ENCODE measurements at regions not wholly inside any gene's neighbourhood (a gene's known extent, or its start where the extent isn't known, plus 50 kb on each side); places are given as distances from the start of the nearest gene placed in this dataset.

- TF ChIP-seq TEAD4 (IDR thresholded peaks at IDR 0.05): no peak
- no peak for TF ChIP-seq YY1 (IDR thresholded peaks at IDR 0.05; ENCODE audit: low read depth)
- no peak for TF ChIP-seq FOXM1 (IDR thresholded peaks at IDR 0.05; ENCODE audit: borderline replicate concordance, low read depth)
- TF ChIP-seq CREB1 (IDR thresholded peaks at IDR 0.05; ENCODE audit: low read depth): no peak
- no peak for TF ChIP-seq EP300 (IDR thresholded peaks at IDR 0.05; ENCODE audit: borderline replicate concordance)
- TF ChIP-seq REST (IDR thresholded peaks at IDR 0.05; ENCODE audit: low read depth): no peak
- no peak for TF ChIP-seq MAX (IDR thresholded peaks at IDR 0.05)
- TF ChIP-seq ZBTB7A (IDR thresholded peaks at IDR 0.05; ENCODE audit: low read depth): no peak
These were observed 353.8 kb downstream of the NFIB start for GRCh38 chr9:13960011-13960765.

- TF ChIP-seq CREB1 (IDR thresholded peaks at IDR 0.05; ENCODE audit: low read depth) (no peak), EP300 (IDR thresholded peaks at IDR 0.05; ENCODE audit: borderline replicate concordance) (no peak), TEAD4 (IDR thresholded peaks at IDR 0.05) (no peak), EGR1 (IDR thresholded peaks at IDR 0.05) (no peak), REST (IDR thresholded peaks at IDR 0.05; ENCODE audit: low read depth) (no peak), TCF12 (IDR thresholded peaks at IDR 0.05; ENCODE audit: low read depth) (no peak), RAD21 (IDR thresholded peaks at IDR 0.05; ENCODE audit: low read depth) (no peak)
These were observed 355.3 kb downstream of the NFIB start for GRCh38 chr9:13958672-13959071.

GRCh38 chr9:13957089-13957488, 356.9 kb downstream of the NFIB start:
- TF ChIP-seq CEBPB (IDR thresholded peaks at IDR 0.05) (no peak), RAD21 (IDR thresholded peaks at IDR 0.05; ENCODE audit: low read depth) (no peak), TAF1 (IDR thresholded peaks at IDR 0.05; ENCODE audit: low read depth) (no peak), TCF12 (IDR thresholded peaks at IDR 0.05; ENCODE audit: low read depth) (no peak), USF1 (IDR thresholded peaks at IDR 0.05) (no peak), CREB1 (IDR thresholded peaks at IDR 0.05; ENCODE audit: low read depth) (no peak), NFIC (IDR thresholded peaks at IDR 0.05) (no peak), EGR1 (IDR thresholded peaks at IDR 0.05) (no peak), EP300 (IDR thresholded peaks at IDR 0.05; ENCODE audit: borderline replicate concordance) (no peak), MAX (IDR thresholded peaks at IDR 0.05) (no peak), REST (IDR thresholded peaks at IDR 0.05; ENCODE audit: low read depth) (no peak), ZBTB7A (IDR thresholded peaks at IDR 0.05; ENCODE audit: low read depth) (no peak), YY1 (IDR thresholded peaks at IDR 0.05; ENCODE audit: low read depth) (no peak), FOXM1 (IDR thresholded peaks at IDR 0.05; ENCODE audit: borderline replicate concordance, low read depth) (no peak), TEAD4 (IDR thresholded peaks at IDR 0.05) (no peak)

- no peak for TF ChIP-seq TCF12 (IDR thresholded peaks at IDR 0.05; ENCODE audit: low read depth)
- TF ChIP-seq TEAD4 (IDR thresholded peaks at IDR 0.05): no peak
- TF ChIP-seq MAX (IDR thresholded peaks at IDR 0.05): no peak
- no peak for TF ChIP-seq EP300 (IDR thresholded peaks at IDR 0.05; ENCODE audit: borderline replicate concordance)
- TF ChIP-seq RAD21 (IDR thresholded peaks at IDR 0.05; ENCODE audit: low read depth): no peak
- TF ChIP-seq CEBPB (IDR thresholded peaks at IDR 0.05): no peak
- no peak for TF ChIP-seq REST (IDR thresholded peaks at IDR 0.05; ENCODE audit: low read depth)
- TF ChIP-seq NFIC (IDR thresholded peaks at IDR 0.05): no peak
These were observed 357.8 kb downstream of the NFIB start for GRCh38 chr9:13956107-13956506.
